GM21360 (cell line): ENCODE measurements at regions not wholly inside any gene's neighbourhood (a gene's known extent, or its start where the extent isn't known, plus 50 kb on each side); places are given as distances from the start of the nearest gene placed in this dataset.

Experiments used
- ATAC-seq: cut with Tn5 transposase; IDR thresholded peaks from one replicate; pipeline ENCODE4 v1.9.1; 2021; ENCODE audit warnings: mild to moderate bottlenecking, moderate library complexity; ENCODE audit not compliant: unreplicated experiment

DNA sequence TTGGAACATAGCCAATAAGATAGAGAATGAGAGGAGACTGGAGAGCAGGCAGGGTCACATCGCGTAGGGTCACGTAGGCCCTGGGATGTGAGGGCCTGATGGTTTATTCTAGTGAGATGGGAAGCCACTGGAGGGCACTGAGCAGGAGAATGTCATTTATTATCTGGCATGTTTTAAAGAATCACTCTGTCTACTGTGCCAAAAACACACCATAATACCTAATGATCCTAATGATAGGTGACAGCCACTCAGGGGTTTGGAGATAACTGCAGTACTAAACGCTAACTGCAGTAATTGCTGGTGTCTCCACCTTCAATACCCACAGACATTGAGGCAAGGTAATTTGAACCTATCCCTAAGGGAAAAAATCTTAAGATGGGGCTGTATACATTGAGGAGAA, 185.4 kb downstream of the TTLL7 start:
- no peak for ATAC-seq

DNA sequence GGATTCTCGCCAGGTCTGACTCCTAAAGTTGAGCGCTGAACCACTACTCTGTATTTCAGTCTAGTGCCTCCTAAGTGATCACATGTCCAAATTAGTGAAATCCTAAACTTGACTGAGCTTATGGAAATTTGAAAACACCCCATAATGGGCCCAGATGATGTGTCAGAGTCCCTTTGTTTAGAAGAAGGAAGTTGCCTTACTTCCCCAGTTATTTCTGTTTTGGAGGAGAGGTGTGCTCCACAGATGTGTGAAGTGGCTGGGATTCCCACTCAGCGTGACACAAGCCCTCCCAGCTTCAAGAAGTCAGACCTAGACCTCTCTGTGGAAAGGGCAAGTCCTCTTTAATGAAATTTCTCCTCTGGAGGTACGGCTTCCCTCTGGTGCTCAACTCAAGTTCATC, 188.8 kb downstream of the TTLL7 start:
- no peak for ATAC-seq

DNA sequence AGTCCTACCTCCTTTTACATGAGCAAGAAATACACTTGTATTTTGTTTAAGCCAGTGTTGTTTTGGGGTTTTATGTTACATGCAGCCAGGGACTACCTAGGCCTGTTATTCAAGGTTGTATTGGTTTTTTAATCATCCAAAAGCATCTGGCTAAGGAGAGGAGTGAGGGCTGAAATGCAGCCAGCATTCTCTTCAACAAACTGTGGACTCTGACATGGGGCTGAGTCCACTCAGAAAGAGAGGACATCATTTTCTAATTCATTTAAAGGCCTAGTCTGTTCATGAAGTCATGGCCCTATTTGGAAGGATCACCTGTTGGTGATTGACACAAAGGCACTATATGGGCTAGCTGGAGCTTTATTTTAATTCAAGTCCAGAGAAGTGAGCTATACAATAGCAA, 190.4 kb downstream of the TTLL7 start:
- ATAC-seq, result no peak

DNA sequence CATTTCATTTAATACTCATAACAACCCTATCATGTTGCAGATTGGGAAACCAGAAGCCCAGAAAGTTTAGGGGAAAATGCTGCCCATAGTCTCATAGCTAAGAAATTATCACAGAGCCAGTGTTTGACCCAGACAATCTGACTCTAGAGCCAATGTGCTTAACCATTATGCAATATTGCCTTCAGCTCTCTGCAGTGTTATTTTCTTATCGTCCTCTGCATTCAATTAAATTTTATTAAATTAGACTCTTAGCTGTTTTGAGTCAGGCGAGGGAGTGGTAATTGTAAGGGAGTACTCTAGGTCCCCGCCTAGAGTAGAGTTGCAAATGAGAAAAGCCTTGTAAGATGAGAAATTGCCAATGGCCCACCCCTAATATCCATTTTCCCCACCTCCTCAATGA, 191.1 kb downstream of the TTLL7 start:
- no peak for ATAC-seq

DNA sequence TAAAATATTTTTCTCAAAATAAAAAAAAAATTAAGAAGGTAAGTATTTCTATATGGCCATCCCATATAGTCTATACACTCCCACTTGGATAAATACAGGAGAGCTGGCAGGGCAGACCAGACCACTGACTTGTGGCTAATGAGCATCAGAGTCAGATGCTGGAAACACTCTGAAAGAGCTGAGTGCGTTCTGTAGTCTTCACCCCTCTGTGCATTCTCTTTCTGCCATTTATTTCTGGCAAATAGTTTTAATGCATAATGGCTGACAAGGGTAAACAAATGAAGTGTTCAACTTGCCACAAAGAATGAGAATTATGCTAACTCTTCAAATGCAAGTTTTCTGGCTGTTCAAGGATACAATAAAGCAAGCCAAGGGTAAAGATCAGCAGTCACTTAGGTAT, 191.7 kb downstream of the TTLL7 start:
- ATAC-seq, result no peak

DNA sequence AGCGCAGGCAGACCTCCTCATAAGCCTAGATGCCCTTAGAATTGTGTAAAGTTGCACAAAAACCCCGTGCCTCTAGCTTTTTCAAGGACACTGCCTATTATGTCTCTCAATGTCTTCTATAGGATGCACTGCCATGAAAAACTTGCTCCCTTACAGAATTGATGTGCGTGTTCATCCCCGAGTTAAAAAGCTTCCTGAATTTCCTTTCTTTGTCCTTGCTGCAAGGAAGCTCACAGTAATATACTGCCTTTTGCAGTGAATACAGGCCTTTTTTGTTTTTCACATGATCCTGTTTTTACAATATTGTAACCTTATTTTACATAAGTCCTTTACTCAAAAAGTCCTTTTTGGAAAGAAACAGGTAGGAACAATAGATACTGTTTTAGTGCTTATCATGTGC, 193.0 kb downstream of the TTLL7 start:
- ATAC-seq, result no peak

DNA sequence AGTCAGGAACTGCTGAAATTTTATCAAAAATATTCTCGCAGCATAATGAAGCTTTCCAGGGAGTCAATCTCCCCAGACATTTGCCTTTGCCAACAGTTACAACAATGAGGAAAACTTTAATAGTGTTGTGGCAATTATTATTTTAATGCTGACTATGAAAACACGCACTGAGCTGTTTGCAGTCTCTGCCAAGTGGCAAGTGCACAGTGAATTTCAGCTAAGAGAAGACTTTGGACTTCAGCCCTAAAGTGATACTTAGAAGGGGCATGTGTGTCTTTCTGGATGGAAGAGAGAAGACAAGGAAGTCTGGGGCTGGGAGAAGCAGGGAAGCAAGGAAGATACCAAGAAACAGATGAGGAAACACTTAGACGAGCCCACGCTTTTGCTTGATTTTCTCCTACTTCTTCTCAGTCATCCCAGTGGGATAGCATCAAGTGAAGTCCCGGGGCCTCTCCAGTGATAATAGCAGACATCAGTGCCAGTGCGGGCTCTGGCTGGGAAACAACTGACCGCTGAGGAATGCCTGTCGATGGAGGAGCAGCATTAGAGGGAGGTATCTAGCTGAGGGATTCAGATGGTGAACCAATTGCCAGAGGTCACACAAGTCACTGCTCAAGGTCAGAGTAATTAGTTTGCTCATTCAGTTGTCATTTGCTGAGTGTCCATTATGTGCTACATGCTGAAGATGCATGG, 196.3 kb downstream of the TTLL7 start:
- no peak for ATAC-seq

DNA sequence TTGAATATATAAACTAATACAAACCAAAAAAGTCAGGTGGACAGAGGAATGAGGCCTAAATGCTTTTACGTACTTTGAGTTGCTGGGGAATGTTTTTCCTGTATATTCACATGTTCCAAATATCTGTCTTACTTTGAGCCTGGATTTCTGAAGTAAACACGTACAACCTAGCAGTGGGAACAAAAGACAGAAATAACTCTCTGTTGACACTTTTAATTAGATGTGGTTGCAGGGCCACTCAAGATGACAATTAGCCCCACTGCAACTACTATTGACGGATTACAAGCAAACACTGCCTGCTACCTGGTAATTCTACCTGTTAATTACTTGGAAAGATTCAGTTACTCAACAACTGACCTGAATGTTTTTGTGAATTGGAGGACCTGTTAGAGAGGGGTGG, 196.9 kb downstream of the TTLL7 start:
- ATAC-seq, result no peak

DNA sequence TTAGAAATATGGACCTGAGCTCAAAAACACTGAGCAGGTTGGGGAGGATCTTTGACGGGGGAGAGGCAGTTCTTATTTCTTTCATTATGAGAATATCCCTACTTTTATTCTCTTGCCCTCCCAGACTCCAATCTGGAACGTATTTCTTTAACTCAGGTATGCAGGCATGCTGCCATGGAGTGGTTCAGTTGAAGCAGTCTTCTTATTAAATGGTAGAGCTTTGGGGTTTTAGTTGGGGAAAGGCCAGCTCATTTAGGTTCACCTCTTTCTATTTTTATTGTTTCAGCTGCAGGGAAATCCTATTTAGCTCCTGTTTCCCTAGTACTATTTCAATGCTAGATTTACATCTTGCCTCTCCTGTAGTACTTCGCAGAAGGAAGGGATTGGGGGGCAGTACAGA, 198.9 kb downstream of the TTLL7 start:
- ATAC-seq, result no peak

DNA sequence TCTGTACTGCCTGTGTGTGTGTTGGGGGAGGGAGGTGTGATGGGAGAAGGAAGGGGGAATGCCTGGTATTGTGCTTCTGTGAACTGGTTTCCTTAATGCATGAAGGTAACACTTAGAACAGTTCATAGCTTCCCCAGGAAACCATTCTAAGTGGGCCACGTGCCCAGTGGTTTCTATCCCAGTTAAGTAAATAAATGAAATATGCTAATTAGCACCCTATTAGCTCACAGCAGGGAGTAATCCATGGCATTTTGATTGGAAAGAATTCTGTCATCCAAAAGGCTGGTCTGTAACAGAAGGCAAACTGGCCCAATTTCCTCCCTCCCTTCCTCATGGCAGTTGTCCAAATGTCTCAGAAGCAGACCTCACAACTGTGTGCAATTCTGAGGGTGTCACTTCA, 199.3 kb downstream of the TTLL7 start:
- ATAC-seq, result no peak

DNA sequence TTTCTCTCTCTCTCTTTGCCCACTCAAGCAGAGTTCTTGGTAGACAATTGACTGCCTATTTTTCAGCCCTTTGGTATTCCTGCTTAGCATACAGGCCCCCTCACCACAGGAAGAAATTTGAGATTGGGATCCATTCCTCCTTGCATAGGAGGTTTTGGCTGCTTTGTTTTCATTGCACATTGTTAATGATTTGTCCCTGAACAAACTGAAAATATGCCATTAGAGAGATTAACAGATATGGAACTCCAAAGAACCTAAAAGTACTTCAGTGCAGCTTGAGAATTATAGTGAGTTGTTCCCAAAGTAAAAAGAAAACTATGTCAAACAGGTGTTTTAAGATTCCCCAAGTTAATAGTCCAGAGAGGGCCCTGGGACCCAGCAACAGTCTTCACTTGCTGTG, 200.0 kb downstream of the TTLL7 start:
- ATAC-seq, result no peak

DNA sequence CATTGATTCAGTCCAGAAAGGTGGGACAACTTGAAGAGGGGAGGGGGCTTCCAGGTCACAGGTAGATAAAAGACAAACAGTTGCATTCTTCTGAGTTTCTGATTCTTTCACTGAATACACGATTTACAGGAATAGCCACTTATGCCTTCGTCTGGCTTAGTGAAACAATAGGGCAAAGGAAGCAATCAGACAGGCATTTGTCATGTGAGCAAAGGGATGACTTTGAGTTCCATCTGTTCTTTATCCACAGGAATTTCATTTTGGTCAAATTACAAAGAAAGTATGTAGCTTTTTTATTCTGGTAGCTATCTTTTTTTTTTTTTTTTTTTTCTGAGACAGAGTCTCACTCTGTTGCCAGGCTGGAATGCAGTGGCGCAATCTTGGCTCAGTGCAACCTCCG, 202.5 kb downstream of the TTLL7 start:
- ATAC-seq, result no peak

DNA sequence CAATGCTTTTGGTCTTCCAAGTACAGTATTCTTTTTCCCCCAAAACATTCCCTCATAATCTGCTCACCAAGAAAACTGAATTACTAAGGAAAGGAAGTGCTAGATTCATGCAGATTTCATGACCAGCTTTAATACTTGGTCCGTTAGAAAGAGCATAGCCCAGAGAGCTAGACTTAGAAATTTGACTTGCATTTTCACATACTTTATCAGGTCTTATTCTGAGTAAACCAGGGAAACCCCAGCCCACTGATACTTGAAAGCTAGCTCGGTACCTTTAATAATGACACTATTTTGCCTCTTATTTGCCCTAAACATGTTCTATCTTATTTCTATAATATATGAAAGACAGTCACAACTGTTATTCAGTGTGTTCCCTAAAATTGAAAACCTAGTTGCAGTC, 204.5 kb downstream of the TTLL7 start:
- ATAC-seq, result peak; percentile 91

DNA sequence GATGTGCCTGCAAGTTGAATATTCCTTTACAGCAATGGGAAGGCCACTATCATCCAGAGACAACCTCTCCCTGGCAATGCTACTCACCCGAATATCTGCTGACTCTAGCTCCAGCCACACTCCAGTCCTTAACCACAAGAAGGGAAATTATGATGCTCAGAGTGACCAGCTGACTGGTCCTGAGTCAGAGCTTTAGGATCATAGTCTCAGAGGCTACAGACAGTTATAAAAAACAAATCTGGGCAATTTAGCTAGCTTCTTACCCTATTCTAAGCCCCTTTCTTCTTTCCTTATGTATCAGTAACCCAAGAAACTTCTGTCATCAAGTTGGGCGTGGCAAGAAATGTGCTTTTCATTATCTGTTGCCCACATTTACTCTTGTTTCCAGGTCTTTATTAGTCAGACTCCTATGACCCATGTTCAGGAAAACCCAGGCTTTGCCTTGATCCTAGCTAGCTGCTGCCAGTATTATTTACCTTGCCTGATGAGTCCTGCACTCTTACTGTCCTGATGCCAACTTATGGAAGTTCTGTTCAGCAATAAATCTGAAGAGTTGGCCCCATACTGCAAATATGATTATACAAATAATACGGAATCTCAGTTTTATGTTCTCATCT, 207.0 kb downstream of the TTLL7 start:
- no peak for ATAC-seq

DNA sequence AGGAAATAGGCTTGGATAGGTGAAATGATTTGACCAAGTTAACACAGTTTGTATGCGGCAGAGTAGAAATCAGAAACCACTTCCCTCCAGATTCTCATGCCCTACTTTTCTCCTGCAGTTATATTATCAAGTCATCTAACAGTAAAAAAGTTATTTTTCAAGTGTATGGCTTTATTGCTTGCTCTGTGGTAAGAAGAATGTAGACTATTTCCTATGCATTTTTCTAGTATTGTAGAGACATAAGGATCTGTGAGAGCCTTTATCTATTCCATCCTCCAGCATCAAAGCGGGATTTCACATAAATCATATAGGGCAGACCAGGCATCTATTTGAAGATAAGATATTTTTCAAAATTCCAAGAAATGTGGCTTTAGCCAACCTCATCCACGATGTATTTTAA, 208.5 kb downstream of the TTLL7 start:
- ATAC-seq, result no peak

DNA sequence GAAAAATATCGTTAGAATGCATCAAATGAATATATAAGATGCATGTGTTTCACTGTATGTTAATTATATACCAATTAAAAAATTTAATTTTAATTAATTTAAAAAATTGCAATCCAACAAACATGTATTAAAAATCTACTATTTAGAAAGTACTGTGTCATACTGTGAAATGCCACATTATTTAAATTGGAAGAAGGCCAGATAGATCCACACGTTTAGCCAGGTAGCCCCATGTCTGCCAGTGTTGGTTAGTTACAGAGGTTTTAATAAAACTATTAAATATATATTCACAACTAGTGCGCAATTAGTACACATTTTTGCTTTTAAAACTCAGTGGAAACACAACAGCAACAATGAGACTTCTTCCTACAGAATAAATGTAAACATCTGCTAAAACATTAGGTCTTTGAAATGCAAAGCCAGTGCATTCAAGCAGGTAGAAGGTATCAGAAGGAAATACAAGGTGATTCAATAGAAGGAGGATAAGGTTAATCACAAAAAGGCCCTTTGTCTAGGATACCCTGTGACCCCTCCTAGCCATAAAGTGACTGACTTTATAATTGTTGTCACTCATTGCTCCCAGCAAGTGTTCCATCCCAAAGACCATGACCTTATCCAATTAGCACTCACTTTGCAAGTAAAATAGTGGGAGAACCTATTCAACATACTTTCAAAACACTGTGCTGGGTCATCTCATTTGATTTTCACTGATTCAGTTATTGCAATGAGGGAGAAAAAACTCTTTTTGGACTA, 211.5 kb downstream of the TTLL7 start:
- no peak for ATAC-seq

DNA sequence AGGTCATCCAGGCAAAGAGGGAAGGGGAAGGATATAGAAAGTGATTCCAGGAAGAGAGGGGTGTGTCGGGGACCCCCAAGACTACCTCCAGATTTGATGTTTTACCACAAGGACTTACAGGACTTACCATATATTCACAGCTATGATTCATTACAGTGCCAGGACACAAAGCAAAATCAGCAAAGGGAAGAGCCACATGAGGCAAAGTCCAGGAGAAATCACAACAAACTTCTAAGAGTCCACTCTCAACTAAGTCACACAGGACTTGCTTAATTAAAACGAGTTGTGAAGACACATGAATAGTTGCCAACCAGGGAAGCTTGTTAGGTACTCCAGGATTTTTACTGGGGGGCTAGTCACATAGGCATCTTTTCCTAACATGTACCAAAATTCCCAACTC, 217.3 kb downstream of the TTLL7 start:
- no peak for ATAC-seq

DNA sequence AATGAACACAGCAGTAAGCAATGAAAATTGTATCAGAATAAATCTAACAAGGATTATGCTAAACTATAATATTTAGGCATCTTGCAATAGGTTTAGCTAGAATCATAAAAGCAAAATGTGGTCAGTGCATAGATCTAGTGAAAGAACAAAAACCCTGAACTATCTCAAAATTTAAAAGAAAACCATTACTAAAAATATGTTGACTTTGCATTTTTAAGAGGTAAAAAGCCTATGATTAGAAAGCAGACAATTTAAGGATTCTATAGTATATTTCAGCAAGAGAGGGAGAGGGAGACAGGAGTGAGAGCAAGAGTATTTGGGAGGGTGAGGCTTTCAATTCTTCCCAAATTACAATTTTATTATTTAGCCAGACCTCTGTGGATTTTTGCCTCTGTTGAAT, 219.4 kb downstream of the TTLL7 start:
- no peak for ATAC-seq

DNA sequence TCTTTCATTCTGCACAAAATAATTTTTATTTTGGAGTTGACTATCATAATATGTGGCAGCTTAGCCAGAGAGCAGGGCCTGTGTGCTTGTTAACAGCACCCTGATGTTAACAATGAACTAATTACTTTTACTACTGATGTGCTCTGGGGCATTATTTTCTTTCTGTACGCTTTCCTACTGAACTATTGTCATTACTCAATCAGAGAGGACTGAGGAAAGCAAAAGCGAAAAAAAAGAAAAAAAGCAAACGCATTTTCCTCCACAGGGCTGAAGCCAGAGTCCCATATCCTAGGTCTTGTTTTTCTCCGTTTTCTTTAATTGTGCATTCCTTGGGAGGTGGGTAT, 221.2 kb downstream of the TTLL7 start:
- ATAC-seq, result no peak

DNA sequence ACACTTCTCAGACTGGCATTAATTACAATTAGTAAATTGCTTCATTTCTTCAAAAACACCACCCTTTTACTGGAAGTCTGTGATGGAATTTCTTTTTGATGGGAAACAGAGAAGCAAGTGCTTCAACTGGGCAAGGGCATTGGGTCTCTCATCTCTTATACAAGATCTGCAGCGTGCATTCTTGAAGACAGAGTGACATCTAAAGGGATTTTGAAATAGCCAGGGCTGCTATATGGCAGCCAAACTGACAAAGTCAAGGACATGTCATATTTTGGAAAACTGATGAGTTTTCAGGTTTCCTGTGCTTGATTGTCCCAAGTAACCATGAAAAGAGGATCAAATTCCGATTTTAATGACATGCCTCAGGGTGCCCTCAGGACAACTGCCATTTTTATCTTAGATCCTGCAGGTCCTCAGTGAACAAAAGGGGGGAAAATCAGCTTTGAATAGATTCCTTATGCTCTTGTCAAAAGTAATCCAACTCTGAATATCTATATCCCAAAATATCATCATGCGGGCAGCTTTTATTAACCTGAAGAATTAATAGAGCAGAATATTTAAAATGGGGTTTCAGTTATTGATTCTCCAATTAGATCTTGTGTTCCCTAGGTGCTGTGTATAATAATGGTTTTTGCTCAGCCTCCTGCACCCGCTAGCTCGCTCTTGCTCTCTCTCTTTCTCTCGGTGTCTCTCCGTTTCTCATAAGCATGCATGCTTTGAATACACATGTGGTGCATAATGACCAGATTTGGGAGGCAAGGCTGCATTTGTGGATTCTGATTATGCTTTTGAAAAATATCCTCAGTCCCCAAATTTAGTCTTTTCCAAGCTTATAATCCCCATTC, 221.8 kb downstream of the TTLL7 start:
- ATAC-seq, result no peak

DNA sequence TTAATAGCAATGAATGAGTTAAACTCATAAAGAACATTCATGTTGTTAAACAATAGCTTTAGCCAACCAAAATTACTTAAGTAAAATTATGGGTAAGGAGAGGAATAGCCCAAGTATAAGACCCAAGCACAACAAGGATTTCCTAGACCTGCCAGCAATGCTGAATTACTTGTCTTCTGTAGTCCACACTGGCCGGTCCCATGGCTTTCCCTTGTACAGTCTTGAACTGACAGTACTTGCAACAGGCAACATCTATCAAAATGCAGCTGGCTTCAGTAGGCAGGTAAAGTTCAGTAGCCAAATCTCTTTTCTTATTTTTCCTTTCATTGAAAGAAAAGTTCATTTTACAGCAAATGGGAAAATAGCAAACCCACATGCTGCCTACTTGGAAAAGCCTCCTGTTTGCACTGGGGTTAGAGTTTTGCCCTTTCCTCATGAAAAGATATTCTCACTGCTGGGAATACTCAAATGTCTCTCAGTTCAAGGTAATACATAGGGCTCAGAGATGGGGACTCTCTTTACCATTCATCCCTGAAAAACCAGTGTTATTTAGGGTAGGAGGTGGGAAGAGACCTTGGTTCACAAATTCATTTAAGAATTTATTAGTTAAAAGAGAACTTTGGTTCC, 222.8 kb downstream of the TTLL7 start:
- ATAC-seq, result no peak
